NCI-H524 (cell line): ENCODE measurements at regions not wholly inside any gene's neighbourhood (a gene's known extent, or its start where the extent isn't known, plus 50 kb on each side); places are given as distances from the start of the nearest gene placed in this dataset.

Source experiments
- DNase-seq, 2 experiments: peaks; one replicate each; lab custom pipeline; 2025; lab: John Stamatoyannopoulos, UW

DNA sequence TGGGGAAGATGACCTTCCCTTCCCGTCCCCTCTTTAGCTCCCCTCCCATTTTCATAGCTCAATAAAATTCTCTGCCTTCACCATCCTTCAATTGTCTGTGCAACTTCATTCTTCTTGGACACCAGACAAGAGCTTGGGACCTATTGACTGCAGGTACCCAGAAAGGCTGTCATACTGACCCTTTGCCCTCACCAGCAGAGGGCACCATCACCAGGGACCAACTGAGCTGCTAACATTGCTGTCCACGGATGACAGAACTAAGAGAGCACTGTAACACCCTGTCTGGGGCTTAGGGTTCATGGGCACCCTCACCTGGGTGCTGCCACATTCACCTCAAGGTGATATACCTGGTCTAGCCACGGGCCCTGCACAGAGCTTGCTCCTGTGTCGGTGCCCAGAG lies 141.3 kb upstream of the VCX3B start:
- no peak for DNase-seq

GRCh38 chrX:8341814-8342590 lies 122.6 kb upstream of the VCX3B start:
- no peak for DNase-seq

GRCh38 chrX:8345473-8345872 lies 119.2 kb upstream of the VCX3B start:
- DNase-seq: no peak

GRCh38 chrX:8346060-8346459 lies 118.6 kb upstream of the VCX3B start:
- no peak for DNase-seq

DNA sequence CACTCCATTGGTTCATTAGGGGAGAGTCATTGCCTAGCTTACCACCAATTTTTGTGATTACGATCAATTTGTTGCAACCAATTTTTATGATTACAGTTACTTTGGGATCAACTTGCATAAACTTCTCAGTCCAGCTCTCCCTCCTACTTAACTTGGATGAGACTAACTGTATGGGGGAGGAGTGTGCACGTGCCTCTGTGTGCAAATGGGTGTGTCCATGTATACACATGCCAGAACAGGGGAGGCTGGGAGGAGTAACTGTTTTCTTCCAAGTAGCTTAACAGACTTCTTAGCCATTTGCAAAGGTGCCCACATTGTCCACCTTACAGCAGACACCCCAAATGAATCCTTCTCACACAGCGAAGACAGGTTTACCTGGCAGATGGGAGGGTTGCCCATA lies 117.7 kb upstream of the VCX3B start:
- no peak for DNase-seq

GRCh38 chrX:8349816-8350544 lies 114.7 kb upstream of the VCX3B start:
- DNase-seq: no peak

DNA sequence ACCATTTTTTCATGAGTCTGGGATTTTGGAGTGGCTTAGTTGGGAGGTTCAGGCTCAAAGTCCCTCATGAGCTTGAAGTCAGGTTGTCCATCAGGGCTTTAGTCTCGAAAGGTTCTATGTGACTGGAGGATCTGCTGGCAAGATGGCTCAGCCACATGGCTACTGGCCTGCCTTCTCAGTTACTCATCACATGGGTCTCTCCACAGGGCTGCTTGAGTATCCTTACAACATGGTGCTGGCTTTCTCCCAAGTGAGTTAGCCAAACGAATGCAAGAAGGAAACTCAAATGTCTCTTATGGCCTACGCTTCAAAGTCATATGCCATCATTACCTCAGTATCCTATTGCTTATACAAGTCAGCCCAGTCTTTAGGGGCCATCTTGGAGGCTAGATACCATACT lies 106.3 kb upstream of the VCX3B start:
- DNase-seq: no peak

DNA sequence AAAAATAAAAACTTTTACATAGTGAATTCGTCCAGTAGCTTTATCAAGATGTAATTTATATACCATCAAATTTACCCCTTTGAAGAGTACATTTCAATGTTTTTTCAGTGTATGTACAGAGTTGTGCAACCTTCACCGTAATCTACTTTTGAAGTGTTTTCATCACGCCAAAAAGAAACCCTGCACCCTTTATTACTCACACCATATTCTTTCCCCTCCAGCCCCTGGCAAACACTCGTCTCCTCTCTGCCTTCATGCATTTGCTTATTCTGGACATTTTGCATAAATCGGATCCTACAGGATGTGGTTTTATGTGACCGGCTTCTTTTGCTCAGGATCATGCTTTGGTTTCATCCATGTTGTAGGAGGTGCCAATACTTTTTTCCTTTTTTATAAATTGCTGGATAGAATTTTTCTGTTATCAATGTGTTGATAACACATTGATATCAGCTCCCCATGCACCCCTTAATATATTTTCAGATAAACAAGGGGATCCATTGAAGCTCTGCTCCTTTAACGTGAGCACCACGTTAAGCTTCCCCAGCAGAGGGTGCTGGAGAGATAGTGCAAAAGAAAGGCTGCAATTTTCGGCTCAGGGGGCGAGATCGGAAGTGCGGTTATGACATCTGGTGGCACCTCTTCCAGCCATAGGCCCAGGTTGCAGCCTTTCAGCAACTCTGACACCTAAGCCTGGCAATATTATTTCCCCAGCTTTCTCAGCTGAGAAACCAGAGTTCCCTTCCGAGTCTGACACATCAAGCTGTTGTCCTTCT lies 100.1 kb upstream of the VCX3B start:
- peak; percentile 66 to 85 for DNase-seq

DNA sequence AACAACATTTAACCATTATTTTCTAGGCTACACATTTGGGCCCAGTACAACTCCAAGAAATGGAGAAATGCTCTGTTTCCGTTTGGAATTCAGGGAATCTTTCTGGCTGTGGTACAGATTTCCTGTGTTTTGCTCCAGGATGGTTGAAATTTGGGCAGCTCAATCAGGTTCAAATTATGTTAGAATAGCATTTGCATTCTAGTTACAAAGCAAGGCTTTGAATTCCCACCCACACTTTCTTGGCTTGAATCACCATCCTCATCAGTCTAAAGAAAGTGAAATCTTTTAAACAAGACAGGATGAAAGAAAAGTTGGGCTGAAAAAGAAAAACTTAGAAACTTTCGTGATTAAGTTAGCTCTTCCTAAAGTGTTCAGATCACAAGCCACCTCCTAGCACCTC lies 98.1 kb upstream of the VCX3B start:
- DNase-seq: no peak

DNA sequence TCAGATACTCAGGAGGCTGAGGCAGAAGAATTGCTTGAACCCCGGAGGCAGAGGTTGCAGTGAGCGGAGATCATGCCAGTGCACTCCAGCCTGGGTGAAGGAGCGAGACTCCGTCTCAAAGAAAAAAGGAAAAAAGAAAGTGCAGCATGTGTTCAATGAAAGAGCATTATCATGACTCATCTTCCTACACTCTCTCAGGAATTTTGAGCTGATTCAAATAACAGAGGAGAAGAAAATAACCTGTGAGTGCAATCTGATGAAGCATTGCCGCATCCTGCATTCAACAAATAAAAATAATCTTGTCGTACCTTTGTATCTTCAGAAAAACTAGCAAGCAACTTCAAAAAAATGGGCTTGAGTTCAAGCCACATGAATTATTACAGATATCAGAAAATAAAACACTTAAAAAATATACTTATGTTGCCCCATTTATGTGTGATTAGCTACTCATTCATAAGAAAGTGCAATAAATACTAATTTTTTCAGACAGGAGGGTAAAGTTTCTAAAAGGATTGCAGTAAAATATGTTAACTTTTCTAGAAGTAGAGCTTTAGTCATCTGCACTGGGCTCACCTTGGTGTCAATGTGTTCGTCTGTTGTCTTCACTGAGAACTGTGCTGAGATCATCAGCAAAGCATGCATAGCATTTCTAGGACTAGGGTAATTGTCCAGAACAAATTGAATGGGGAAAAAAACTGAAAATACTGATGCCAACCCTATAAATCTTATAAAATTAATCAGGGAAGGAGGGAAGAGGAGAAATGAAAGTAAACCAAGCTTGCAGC lies 90.4 kb upstream of the VCX3B start:
- no peak for DNase-seq

DNA sequence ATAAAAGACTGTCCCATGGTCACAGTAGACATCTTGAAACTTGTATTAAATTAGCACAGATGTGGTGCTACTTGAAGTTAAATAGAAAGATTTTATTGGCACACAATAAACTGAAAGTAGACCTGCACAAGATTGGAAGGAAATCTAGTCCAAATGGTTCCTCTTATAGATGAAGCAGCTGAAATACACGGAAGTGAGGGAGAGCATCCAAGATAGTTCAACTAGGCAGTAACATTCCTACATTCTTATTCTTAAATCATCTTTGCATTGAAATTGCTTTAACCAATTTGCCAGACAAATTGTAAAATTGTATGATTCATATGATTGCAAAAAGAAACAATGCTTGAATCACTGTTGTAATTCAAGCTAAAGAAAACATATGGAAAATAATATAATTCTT lies 87.6 kb upstream of the VCX3B start:
- no peak for DNase-seq

DNA sequence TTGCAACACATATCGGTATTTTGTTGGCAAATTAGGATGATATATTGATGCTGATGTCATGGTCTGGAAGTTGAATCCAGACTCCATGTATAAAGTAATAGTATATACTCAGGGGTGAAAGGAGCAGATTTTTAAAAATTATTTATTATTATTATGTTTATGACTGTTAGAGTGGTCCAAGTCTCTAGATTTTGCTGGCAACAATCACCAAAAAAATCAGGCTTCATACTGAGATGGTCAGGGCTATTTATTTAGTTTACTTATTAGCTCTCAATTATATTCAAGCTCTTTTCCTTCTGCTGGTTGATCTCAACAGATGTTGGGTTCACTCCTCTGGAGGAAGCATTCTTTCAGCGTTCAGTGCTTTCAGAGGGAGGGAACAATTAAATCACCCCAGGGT lies 73.9 kb upstream of the VCX3B start:
- DNase-seq: no peak

GRCh38 chrX:8403988-8404387 lies 60.6 kb upstream of the VCX3B start:
- DNase-seq: no peak

- no peak for DNase-seq
Measured at GRCh38 chrX:8404471-8404870, 60.2 kb upstream of the VCX3B start.

GRCh38 chrX:8404926-8405325 lies 59.7 kb upstream of the VCX3B start:
- no peak for DNase-seq

DNA sequence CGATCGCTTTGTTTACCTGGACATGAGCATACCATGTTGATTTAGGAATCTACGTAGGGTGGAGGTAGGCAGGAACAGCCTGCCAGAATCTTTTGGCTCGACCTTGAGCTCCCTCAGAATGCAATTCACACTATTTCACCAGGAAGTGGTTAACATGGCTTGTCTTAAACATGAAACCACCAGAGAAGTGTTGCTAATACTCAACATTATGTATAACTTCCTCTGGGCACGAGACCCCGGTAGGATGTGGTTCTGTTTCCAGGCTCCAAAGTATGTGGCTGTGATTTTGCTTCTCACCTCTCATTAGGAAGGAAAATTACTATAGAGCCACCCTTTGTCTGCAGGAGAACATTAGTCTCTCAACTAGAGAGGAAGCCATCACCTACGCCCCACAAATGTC lies 59.0 kb upstream of the VCX3B start:
- DNase-seq: no peak

GRCh38 chrX:8413279-8413678 lies 51.4 kb upstream of the VCX3B start:
- DNase-seq: no peak
